ENCODE measurements at regions not wholly inside any gene's neighbourhood (a gene's known extent, or its start where the extent isn't known, plus 50 kb on each side); places are given as distances from the start of the nearest gene placed in this dataset.

DNA sequence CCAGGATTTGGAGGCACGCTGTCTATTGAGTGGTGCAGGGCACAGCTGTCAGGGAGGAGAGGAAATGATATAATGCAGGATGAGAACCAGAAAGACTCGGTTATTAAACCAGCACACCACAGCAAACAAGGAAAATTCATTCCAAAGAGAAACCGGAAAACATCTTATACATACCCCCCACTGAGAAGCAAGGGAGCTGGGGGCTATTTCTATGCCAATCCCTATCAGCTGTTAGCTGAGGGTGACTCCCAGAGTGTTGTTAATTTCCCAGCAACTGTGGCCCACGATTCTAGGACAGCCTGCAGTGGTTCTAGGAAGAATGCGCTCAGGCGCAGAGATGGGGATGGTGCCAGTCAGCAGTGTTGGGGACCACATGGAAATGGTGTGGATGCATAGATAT lies 467.3 kb downstream of the PMP22 start:
- H4K20me1 ChIP-seq (ENCODE audit: insufficient read depth, low read length), result no peaks in the 10 kb centered on the region
- no peaks in the 10 kb centered on the region for H3K4me1 ChIP-seq (ENCODE audit: low read length)
- H3K79me2 ChIP-seq (ENCODE audit: low read length), result no peaks in the 10 kb centered on the region
- H3K27ac ChIP-seq (ENCODE audit: low read length), result no peak overlapping the region
- no peaks in the 10 kb centered on the region for H3K36me3 ChIP-seq (replicated peaks; ENCODE audit: insufficient read depth, low read length)
- H3K4me2 ChIP-seq (ENCODE audit: low read depth, low read length), result no peak overlapping the region
- no peak overlapping the region for H2AFZ ChIP-seq (ENCODE audit: low read length)
- no peak overlapping the region for H3K9ac ChIP-seq (ENCODE audit: low read length)
- H3K27me3 ChIP-seq (replicated peaks; ENCODE audit: insufficient read depth, low read length), result no peaks in the 10 kb centered on the region
- H3K9me3 ChIP-seq (replicated peaks; ENCODE audit: insufficient read depth, low read length), result no peaks in the 10 kb centered on the region
- H3K4me3 ChIP-seq (ENCODE audit: low read length), result no peak overlapping the region
- TF ChIP-seq EZH2 (optimal IDR thresholded peaks at IDR 0.05; ENCODE audit: low read depth, low read length) (no peak), EZH2phosphoT487 (IDR thresholded peaks at IDR 0.05; ENCODE audit: low read length) (no peak)
- TF ChIP-seq, protein P1, sequence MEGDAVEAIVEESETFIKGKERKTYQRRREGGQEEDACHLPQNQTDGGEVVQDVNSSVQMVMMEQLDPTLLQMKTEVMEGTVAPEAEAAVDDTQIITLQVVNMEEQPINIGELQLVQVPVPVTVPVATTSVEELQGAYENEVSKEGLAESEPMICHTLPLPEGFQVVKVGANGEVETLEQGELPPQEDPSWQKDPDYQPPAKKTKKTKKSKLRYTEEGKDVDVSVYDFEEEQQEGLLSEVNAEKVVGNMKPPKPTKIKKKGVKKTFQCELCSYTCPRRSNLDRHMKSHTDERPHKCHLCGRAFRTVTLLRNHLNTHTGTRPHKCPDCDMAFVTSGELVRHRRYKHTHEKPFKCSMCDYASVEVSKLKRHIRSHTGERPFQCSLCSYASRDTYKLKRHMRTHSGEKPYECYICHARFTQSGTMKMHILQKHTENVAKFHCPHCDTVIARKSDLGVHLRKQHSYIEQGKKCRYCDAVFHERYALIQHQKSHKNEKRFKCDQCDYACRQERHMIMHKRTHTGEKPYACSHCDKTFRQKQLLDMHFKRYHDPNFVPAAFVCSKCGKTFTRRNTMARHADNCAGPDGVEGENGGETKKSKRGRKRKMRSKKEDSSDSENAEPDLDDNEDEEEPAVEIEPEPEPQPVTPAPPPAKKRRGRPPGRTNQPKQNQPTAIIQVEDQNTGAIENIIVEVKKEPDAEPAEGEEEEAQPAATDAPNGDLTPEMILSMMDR (IDR thresholded peaks at IDR 0.05; ENCODE audit: low read length), result no peak
- DNase-seq, result no peak
- H3F3A ChIP-seq (ENCODE audit: insufficient read depth, low read length), result no peaks in the 10 kb centered on the region
- no peaks in the 10 kb centered on the region for H3K9me2 ChIP-seq (replicated peaks; ENCODE audit: insufficient read depth, low read length)

DNA sequence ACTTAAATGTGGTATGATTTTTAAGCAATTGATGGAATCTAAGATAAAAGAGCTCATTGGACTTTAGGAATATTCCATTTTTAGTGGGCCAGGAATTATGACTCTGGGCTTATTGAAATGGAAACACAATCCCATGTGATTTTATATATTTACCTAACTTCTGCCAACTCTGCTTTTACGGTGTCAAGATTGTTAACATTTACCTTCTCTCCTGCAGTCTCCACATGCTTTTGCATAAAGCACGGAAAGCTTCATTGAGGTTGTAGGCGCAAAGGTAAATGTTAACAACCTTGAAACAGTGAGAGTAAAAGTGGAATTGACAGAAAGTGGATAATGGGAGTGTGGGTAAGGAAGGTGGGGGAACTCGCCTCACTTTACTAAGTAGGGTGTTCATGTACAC lies 468.1 kb downstream of the PMP22 start:
- Histone ChIP-seq H3F3A (ENCODE audit: insufficient read depth, low read length) (no peaks in the 10 kb centered on the region), H3K4me1 (ENCODE audit: low read length) (no peaks in the 10 kb centered on the region), H3K4me3 (ENCODE audit: low read length) (no peak overlapping the region), H2AFZ (ENCODE audit: low read length) (no peak overlapping the region), H3K9me2 (replicated peaks; ENCODE audit: insufficient read depth, low read length) (no peaks in the 10 kb centered on the region), H4K20me1 (ENCODE audit: insufficient read depth, low read length) (no peaks in the 10 kb centered on the region), H3K27me3 (replicated peaks; ENCODE audit: insufficient read depth, low read length) (no peaks in the 10 kb centered on the region), H3K4me2 (ENCODE audit: low read depth, low read length) (no peak overlapping the region), H3K9ac (ENCODE audit: low read length) (no peak overlapping the region), H3K9me3 (replicated peaks; ENCODE audit: insufficient read depth, low read length) (no peaks in the 10 kb centered on the region), H3K36me3 (replicated peaks; ENCODE audit: insufficient read depth, low read length) (no peaks in the 10 kb centered on the region), H3K27ac (ENCODE audit: low read length) (no peak overlapping the region), H3K79me2 (ENCODE audit: low read length) (no peaks in the 10 kb centered on the region)
- TF ChIP-seq EZH2phosphoT487 (IDR thresholded peaks at IDR 0.05; ENCODE audit: low read length) (no peak), EZH2 (optimal IDR thresholded peaks at IDR 0.05; ENCODE audit: low read depth, low read length) (no peak)
- TF ChIP-seq, protein P1 (IDR thresholded peaks at IDR 0.05; ENCODE audit: low read length), result no peak
- no peak for DNase-seq

DNA sequence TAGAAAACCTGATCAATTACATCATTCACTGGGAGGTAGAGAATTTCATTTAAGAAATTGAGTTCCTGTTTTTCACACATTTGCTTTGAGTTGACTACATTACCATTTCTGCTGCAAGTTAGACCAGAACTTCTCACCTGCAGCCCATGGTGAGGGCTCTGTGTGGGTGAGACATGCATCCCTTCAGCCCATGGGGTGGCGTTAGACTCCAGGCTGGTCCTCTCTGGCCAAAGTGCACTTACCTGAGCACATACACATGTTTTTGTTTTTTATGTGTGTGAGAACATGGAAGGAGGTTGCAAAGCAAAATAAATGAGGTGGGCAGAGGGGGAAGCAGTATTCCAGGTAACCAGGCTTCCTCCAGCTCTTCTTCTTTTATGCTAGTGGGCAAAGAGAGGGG lies 470.2 kb downstream of the PMP22 start:
- H3K4me1 ChIP-seq (ENCODE audit: low read length), result no peaks in the 10 kb centered on the region
- no peaks in the 10 kb centered on the region for H3K36me3 ChIP-seq (replicated peaks; ENCODE audit: insufficient read depth, low read length)
- no peak overlapping the region for H2AFZ ChIP-seq (ENCODE audit: low read length)
- no peaks in the 10 kb centered on the region for H3F3A ChIP-seq (ENCODE audit: insufficient read depth, low read length)
- H3K9me3 ChIP-seq (replicated peaks; ENCODE audit: insufficient read depth, low read length), result no peaks in the 10 kb centered on the region
- no peak for DNase-seq
- H3K27me3 ChIP-seq (replicated peaks; ENCODE audit: insufficient read depth, low read length), result no peaks in the 10 kb centered on the region
- H3K4me3 ChIP-seq (ENCODE audit: low read length), result no peak overlapping the region
- no peaks in the 10 kb centered on the region for H4K20me1 ChIP-seq (ENCODE audit: insufficient read depth, low read length)
- TF ChIP-seq, protein P1 (IDR thresholded peaks at IDR 0.05; ENCODE audit: low read length), result no peak
- TF ChIP-seq EZH2phosphoT487 (IDR thresholded peaks at IDR 0.05; ENCODE audit: low read length), result no peak
- no peak for TF ChIP-seq EZH2 (optimal IDR thresholded peaks at IDR 0.05; ENCODE audit: low read depth, low read length)
- H3K9ac ChIP-seq (ENCODE audit: low read length), result no peak overlapping the region
- no peaks in the 10 kb centered on the region for H3K9me2 ChIP-seq (replicated peaks; ENCODE audit: insufficient read depth, low read length)
- H3K4me2 ChIP-seq (ENCODE audit: low read depth, low read length), result no peak overlapping the region
- H3K79me2 ChIP-seq (ENCODE audit: low read length), result no peaks in the 10 kb centered on the region
- no peak overlapping the region for H3K27ac ChIP-seq (ENCODE audit: low read length)
